Colonic mucosa (tissue), 4 donors: ENCODE measurements at regions not wholly inside any gene's neighbourhood (a gene's known extent, or its start where the extent isn't known, plus 50 kb on each side); places are given as distances from the start of the nearest gene placed in this dataset.
"Not testable (repeated sequence)": the region's sequence is repeated elsewhere in the genome, so short reads cannot be mapped to it uniquely, and the experiment has no call there.

ENCODE experiments used
- DNase-seq: peaks from one replicate; pipeline ENCODE4 v3.0.0-alpha.2; 2020
- H3K27ac ChIP-seq: fragments of 200-600 bp; one replicate; pipeline ENCODE4 v1.8.0; 2021
- H3K27me3 ChIP-seq: fragments of 200-600 bp; one replicate; pipeline ENCODE4 v1.8.0; 2021
- H3K36me3 ChIP-seq: fragments of 200-600 bp; one replicate; pipeline ENCODE4 v1.8.0; 2021
- H3K4me1 ChIP-seq: fragments of 200-600 bp; one replicate; pipeline ENCODE4 v1.8.0; 2021; ENCODE audit warnings: mild to moderate bottlenecking
- H3K4me3 ChIP-seq: fragments of 200-600 bp; one replicate; pipeline ENCODE4 v1.8.0; 2021
- H3K9ac ChIP-seq, 2 donors: one replicate each; pipeline ENCODE4 v1.7.0; 2013; ENCODE audit warnings: control low read depth in 2 of 2, low read depth in 2 of 2, low read length in 2 of 2
- H3K9me3 ChIP-seq: fragments of 200-600 bp; one replicate; pipeline ENCODE4 v1.8.0; 2021
- CTCF ChIP-seq: fragments of 200-600 bp; IDR thresholded peaks from one replicate; pipeline ENCODE4 v1.8.0; 2022; ENCODE audit warnings: antibody characterized with exemption, mild to moderate bottlenecking
- intact Hi-C: fragments of 100-400 bp; cut with DNase I; formaldehyde crosslinking; loops from one replicate; pipeline ENCODE4 v1.14.1; 2022
- donor health status: healthy.
- donor health status: DM: no; HTN: no; CAD: no.
- donor health status: DM: no; HTN: no; CAD: no.

DNA sequence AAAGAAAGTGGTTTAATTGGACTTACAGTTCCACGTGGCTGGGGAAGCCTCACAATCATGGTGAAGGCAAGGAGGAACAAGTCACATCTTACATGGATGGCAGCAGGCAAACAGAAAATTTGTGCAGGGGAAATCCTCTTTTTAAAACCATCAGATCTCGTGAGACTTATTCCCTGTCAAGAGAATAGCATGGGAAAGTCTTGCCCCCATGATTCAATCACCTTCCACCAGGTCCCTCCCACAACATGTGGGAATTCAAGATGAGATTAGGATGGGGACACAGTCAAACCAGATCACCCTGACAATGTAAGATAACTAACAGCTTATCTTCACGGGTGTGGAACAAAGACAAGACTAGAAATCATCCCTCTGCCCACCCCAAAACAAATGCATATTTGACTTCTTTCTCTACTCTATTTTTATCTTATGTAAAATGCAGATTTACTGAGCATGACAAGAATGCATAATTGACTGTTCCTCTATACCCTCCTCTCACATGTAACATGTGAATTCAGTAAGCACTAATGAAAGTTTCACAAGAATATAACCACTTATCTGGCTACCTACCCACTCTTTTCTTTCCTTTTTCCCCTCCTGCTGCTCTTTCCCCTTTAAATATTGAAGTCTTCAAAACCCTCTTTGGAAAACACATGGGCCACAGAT lies 110.8 kb upstream of the METTL14 start:
- H3K4me3 ChIP-seq, H3K36me3 ChIP-seq, H3K4me1 ChIP-seq, H3K27ac ChIP-seq, intact Hi-C loops, H3K9me3 ChIP-seq, DNase-seq, H3K9ac ChIP-seq, H3K27me3 ChIP-seq: not testable (repeated sequence)

- H3K9ac ChIP-seq, H3K4me1 ChIP-seq, H3K4me3 ChIP-seq, H3K27ac ChIP-seq, intact Hi-C loops, DNase-seq, H3K36me3 ChIP-seq, H3K9me3 ChIP-seq, H3K27me3 ChIP-seq: not testable (repeated sequence)
Measured at GRCh38 chr4:118575057-118575456, 110.1 kb upstream of the METTL14 start.

DNA sequence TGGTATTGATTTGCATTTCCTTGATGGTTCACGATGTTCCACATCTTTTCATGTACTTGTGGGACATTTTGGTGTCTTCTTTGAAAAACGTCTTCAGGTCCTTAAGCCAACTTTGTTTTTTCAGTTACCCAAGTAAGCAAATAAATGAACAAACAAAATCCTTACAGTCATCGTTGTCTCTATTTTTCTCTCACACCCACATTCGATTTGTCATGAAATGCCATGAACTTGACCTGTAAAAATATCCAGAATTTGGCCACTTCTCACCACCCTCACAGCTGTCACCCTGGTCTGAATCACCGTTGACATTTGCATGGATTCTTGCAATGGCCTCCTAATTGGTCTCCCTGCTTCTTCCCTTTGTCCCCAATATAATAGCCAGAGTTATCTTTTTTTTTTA lies 109.5 kb upstream of the METTL14 start:
- H3K4me1 ChIP-seq, H3K27me3 ChIP-seq, H3K36me3 ChIP-seq, DNase-seq, H3K9ac ChIP-seq, H3K9me3 ChIP-seq, H3K4me3 ChIP-seq, H3K27ac ChIP-seq, intact Hi-C loops: not testable (repeated sequence)

DNA sequence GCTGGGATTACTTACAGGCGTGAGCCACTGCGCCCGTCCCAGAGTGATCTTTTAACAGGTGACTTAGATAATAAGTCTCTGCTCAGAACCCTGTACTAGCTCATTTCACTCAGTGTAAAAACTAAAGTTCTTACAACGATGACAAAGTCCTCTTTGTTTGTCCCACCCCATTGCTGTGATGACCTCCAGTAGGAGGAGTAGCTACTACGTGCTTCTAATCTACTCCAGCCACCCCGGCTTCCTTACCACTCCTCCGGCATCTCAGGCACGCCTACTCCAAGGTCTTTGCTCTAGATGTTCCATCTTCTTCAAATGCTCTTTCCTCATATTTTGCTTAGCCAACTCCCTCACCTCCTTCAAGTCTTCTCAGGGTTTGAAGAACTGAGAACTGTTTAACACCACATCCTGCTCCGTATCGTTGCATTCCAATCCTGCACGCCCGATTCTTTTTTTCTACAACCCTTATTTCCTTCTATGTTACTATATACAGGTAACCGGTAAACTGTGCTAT lies 108.4 kb upstream of the METTL14 start:
- H3K9me3 ChIP-seq, H3K27ac ChIP-seq, H3K36me3 ChIP-seq, DNase-seq, H3K9ac ChIP-seq, H3K27me3 ChIP-seq, H3K4me3 ChIP-seq, intact Hi-C loops, H3K4me1 ChIP-seq: not testable (repeated sequence)

GRCh38 chr4:118585015-118585414 lies 100.2 kb upstream of the METTL14 start:
- Histone ChIP-seq H3K27ac (no peak overlapping the region), H3K4me1 (no peaks in the 10 kb centered on the region), H3K27me3 (no peaks in the 10 kb centered on the region), H3K9me3 (no peaks in the 10 kb centered on the region), H3K36me3 (no peaks in the 10 kb centered on the region), H3K9ac (no peak overlapping the region), H3K4me3 (no peak overlapping the region)
- TF ChIP-seq CTCF: no peak
- intact Hi-C loops: no loop called here
- no peak for DNase-seq

GRCh38 chr4:118586357-118586790 lies 98.8 kb upstream of the METTL14 start:
- H3K4me1 ChIP-seq: no peaks in the 10 kb centered on the region
- no peaks in the 10 kb centered on the region for H3K27me3 ChIP-seq
- no peaks in the 10 kb centered on the region for H3K9me3 ChIP-seq
- H3K9ac ChIP-seq: no peak overlapping the region
- no peak for TF ChIP-seq CTCF
- no peak for DNase-seq
- intact Hi-C loops: no loop called here
- no peaks in the 10 kb centered on the region for H3K36me3 ChIP-seq
- no peak overlapping the region for H3K27ac ChIP-seq
- H3K4me3 ChIP-seq: no peak overlapping the region

DNA sequence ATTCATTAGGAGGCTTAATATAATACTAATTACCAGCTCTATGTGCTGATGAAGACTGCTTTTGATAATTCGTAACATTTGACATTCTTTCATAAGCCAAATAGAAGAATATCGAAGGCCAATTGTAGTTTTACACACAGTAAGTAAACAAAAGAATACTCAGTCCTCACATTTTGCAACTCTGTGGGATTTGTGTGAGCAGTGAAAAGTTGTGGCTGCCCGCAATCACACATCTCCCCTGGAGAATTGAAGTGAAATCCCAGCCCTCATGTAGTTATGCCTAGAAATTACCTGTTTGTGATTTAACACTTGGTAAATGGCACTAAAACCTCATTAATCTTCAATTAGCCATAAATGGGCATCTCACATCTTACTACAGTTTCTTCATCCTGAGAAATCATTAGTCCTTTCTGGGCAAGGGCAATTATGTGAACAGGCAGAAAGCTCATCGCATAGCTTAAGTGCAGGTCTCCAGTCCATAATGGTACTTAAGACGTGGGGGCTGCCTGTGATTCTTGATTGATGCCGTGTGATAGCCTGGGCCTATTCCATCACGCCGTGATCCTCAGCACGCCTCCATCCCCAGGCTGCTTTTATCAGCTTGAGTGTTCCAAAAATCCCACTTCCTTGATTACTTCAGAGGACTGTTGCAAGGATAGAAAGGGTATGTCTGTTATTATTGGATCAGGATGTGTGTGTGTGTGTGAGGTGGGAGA lies 97.9 kb upstream of the METTL14 start:
- TF ChIP-seq CTCF: no peak
- Histone ChIP-seq H3K9ac (no peak overlapping the region), H3K9me3 (no peaks in the 10 kb centered on the region), H3K4me1 (no peaks in the 10 kb centered on the region), H3K36me3 (no peaks in the 10 kb centered on the region), H3K27ac (no peak overlapping the region), H3K27me3 (no peaks in the 10 kb centered on the region), H3K4me3 (no peak overlapping the region)
- DNase-seq: no peak
- intact Hi-C loops: no loop called here
